Glomerular visceral epithelial cell (primary cell): ENCODE measurements at regions not wholly inside any gene's neighbourhood (a gene's known extent, or its start where the extent isn't known, plus 50 kb on each side); places are given as distances from the start of the nearest gene placed in this dataset.
A peak's percentile ranks its signal among the peaks of the same experiment; 100 is the strongest.
"Not testable (repeated sequence)": the region's sequence is repeated elsewhere in the genome, so short reads cannot be mapped to it uniquely, and the experiment has no call there.

ENCODE experiments used
- DNase-seq: peaks from one replicate; pipeline ENCODE4 v3.0.0-alpha.2; 2016; ENCODE audit errors: extremely low spot score

GRCh38 chr9:65223986-65224385 lies 61.0 kb downstream of the FOXD4L5 start:
- not testable (repeated sequence) for DNase-seq

- DNase-seq = not testable (repeated sequence)
These were observed 76.2 kb downstream of the FOXD4L5 start for GRCh38 chr9:65208834-65209233.

- DNase-seq = not testable (repeated sequence)
These were observed 77.7 kb downstream of the FOXD4L5 start for GRCh38 chr9:65207273-65207672.

GRCh38 chr9:65205853-65206252 lies 79.2 kb downstream of the FOXD4L5 start:
- DNase-seq = not testable (repeated sequence)

GRCh38 chr9:65195781-65196180 lies 89.2 kb downstream of the FOXD4L5 start:
- DNase-seq = not testable (repeated sequence)

GRCh38 chr9:65155937-65156336 lies 129.1 kb downstream of the FOXD4L5 start:
- peak; percentile 21 for DNase-seq
